ENCODE measurements at regions not wholly inside any gene's neighbourhood (a gene's known extent, or its start where the extent isn't known, plus 50 kb on each side); places are given as distances from the start of the nearest gene placed in this dataset.

GRCh38 chr5:54743581-54743980 is 226.0 kb downstream of the SNX18 start:
- no peak for DNase-seq (ENCODE audit: low read depth in 2 of 2)

GRCh38 chr5:54742417-54742891 is 224.9 kb downstream of the SNX18 start:
- no peak for DNase-seq (ENCODE audit: low read depth in 2 of 2)

- no peak for DNase-seq (ENCODE audit: low read depth in 2 of 2)
Observed at GRCh38 chr5:54741711-54742110, 224.2 kb downstream of the SNX18 start.

- DNase-seq (ENCODE audit: low read depth in 2 of 2): no peak
Observed at GRCh38 chr5:54740141-54740540, 222.6 kb downstream of the SNX18 start.

- no peak for DNase-seq (ENCODE audit: low read depth in 2 of 2)
Observed at GRCh38 chr5:54739371-54739770, 221.8 kb downstream of the SNX18 start.

GRCh38 chr5:54738973-54739367 is 221.4 kb downstream of the SNX18 start:
- DNase-seq (ENCODE audit: low read depth in 2 of 2): no peak

- no peak for DNase-seq (ENCODE audit: low read depth in 2 of 2)
Observed at GRCh38 chr5:54738118-54738972, 220.8 kb downstream of the SNX18 start.

- no peak for DNase-seq (ENCODE audit: low read depth in 2 of 2)
Observed at GRCh38 chr5:54736003-54736797, 218.6 kb downstream of the SNX18 start.

- no peak for DNase-seq (ENCODE audit: low read depth in 2 of 2)
Observed at GRCh38 chr5:54733101-54733500, 215.5 kb downstream of the SNX18 start.

- DNase-seq (ENCODE audit: low read depth in 2 of 2): no peak
Observed at GRCh38 chr5:54732108-54732507, 214.5 kb downstream of the SNX18 start.

- no peak for DNase-seq (ENCODE audit: low read depth in 2 of 2)
Observed at GRCh38 chr5:54728588-54728915, 211.0 kb downstream of the SNX18 start.

- DNase-seq (ENCODE audit: low read depth in 2 of 2): no peak
Observed at GRCh38 chr5:54727874-54728587, 210.5 kb downstream of the SNX18 start.

- DNase-seq (ENCODE audit: low read depth in 2 of 2): no peak
Observed at GRCh38 chr5:54725391-54726280, 208.1 kb downstream of the SNX18 start.

- DNase-seq (ENCODE audit: low read depth in 2 of 2): no peak
Observed at GRCh38 chr5:54722846-54723433, 205.4 kb downstream of the SNX18 start.

- no peak for DNase-seq (ENCODE audit: low read depth in 2 of 2)
Observed at GRCh38 chr5:54721951-54722654, 204.5 kb downstream of the SNX18 start.

GRCh38 chr5:54721116-54721515 is 203.6 kb downstream of the SNX18 start:
- no peak for DNase-seq (ENCODE audit: low read depth in 2 of 2)

- DNase-seq (ENCODE audit: low read depth in 2 of 2): no peak
Observed at GRCh38 chr5:54720341-54720740, 202.8 kb downstream of the SNX18 start.

- no peak for DNase-seq (ENCODE audit: low read depth in 2 of 2)
Observed at GRCh38 chr5:54719384-54720283, 202.1 kb downstream of the SNX18 start.

GRCh38 chr5:54718656-54719055 is 201.1 kb downstream of the SNX18 start:
- no peak for DNase-seq (ENCODE audit: low read depth in 2 of 2)
